SU-DHL-6 (cell line): ENCODE measurements at regions not wholly inside any gene's neighbourhood (a gene's known extent, or its start where the extent isn't known, plus 50 kb on each side); places are given as distances from the start of the nearest gene placed in this dataset.

Source experiments
- EZH2phosphoT487 ChIP-seq: fragments of 200-600 bp; sonication (generic), shearing (Covaris generic); conservative IDR thresholded peaks from 2 replicates; pipeline ENCODE4 v1.6.1; 2018; ENCODE audit warnings: mild to moderate bottlenecking, antibody characterized with exemption, low read length, moderate library complexity, mixed read lengths
- TF ChIP-seq, protein P1 (sequence below): fragments of 200-600 bp; sonication (generic); IDR thresholded peaks from one replicate; pipeline ENCODE4 v1.5.1; 2017; ENCODE audit warnings: antibody characterized with exemption, mild to moderate bottlenecking, low read length, moderate library complexity; ENCODE audit not compliant: insufficient read depth, poor library complexity, severe bottlenecking

- TF ChIP-seq, protein P1, sequence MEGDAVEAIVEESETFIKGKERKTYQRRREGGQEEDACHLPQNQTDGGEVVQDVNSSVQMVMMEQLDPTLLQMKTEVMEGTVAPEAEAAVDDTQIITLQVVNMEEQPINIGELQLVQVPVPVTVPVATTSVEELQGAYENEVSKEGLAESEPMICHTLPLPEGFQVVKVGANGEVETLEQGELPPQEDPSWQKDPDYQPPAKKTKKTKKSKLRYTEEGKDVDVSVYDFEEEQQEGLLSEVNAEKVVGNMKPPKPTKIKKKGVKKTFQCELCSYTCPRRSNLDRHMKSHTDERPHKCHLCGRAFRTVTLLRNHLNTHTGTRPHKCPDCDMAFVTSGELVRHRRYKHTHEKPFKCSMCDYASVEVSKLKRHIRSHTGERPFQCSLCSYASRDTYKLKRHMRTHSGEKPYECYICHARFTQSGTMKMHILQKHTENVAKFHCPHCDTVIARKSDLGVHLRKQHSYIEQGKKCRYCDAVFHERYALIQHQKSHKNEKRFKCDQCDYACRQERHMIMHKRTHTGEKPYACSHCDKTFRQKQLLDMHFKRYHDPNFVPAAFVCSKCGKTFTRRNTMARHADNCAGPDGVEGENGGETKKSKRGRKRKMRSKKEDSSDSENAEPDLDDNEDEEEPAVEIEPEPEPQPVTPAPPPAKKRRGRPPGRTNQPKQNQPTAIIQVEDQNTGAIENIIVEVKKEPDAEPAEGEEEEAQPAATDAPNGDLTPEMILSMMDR = no peak
- no peak for TF ChIP-seq EZH2phosphoT487
These were observed 174.7 kb downstream of the ADGRL4 start for GRCh38 chr1:78831731-78832360.
